ENCODE measurements at regions not wholly inside any gene's neighbourhood (a gene's known extent, or its start where the extent isn't known, plus 50 kb on each side); places are given as distances from the start of the nearest gene placed in this dataset.

- TF ChIP-seq CTCF (IDR thresholded peaks at IDR 0.05; ENCODE audit: low read length) (no peak), EZH2 (optimal IDR thresholded peaks at IDR 0.05; ENCODE audit: low read depth, low read length) (no peak), EZH2phosphoT487 (IDR thresholded peaks at IDR 0.05; ENCODE audit: low read length) (no peak)
Measured at GRCh38 chr2:65490222-65490621, 57.8 kb upstream of the SPRED2 start.
